ENCODE measurements at regions not wholly inside any gene's neighbourhood (a gene's known extent, or its start where the extent isn't known, plus 50 kb on each side); places are given as distances from the start of the nearest gene placed in this dataset.

DNA sequence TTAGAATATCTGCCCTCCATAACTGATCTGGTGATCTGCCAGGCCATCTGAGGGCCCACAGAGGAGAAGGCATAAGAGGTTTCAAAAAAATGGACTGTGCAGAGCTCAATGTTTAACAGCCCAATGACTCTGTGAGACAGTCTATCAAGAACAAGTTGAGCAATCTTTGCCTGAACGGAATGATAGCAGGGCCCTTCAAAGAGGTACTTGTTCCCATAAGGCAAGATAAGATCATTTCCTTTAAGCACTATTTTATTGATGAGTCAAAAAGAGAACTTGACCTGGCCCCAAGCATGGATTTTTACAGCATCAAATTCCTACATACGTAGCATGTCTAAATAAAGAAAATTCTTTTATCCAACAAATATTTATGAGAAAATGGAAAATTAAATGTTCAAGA is 182.8 kb downstream of the IDS start:
- no peak for FAIRE-seq
- Histone ChIP-seq H3K4me3 (ENCODE audit: low read depth, low read length) (no peak overlapping the region), H3K36me3 (ENCODE audit: control insufficient read depth, insufficient read depth, low read length) (no peaks in the 10 kb centered on the region), H3K27me3 (ENCODE audit: control insufficient read depth, insufficient read depth, low read length) (no peaks in the 10 kb centered on the region)
- DNase-seq (ENCODE audit: low read depth) = no peak
- TF ChIP-seq CTCF (IDR thresholded peaks at IDR 0.05; ENCODE audit: insufficient read depth, low read length, severe bottlenecking) = no peak

- H3K27me3 ChIP-seq (ENCODE audit: control insufficient read depth, insufficient read depth, low read length) = no peaks in the 10 kb centered on the region
- no peak for TF ChIP-seq CTCF (IDR thresholded peaks at IDR 0.05; ENCODE audit: insufficient read depth, low read length, severe bottlenecking)
- H3K36me3 ChIP-seq (ENCODE audit: control insufficient read depth, insufficient read depth, low read length) = no peaks in the 10 kb centered on the region
- peak; percentile 13 for FAIRE-seq
- no peak overlapping the region for H3K4me3 ChIP-seq (ENCODE audit: low read depth, low read length)
- DNase-seq (ENCODE audit: low read depth) = peak; percentile 0
Measured at GRCh38 chrX:149313871-149314371, 191.2 kb downstream of the IDS start.

- DNase-seq (ENCODE audit: low read depth) = peak; percentile 3
- no peaks in the 10 kb centered on the region for H3K27me3 ChIP-seq (ENCODE audit: control insufficient read depth, insufficient read depth, low read length)
Measured at GRCh38 chrX:149312988-149313387, 192.1 kb downstream of the IDS start.

GRCh38 chrX:149312097-149312496 is 193.0 kb downstream of the IDS start:
- Histone ChIP-seq H3K4me3 (ENCODE audit: low read depth, low read length) (no peak overlapping the region), H3K27me3 (ENCODE audit: control insufficient read depth, insufficient read depth, low read length) (no peaks in the 10 kb centered on the region), H3K36me3 (ENCODE audit: control insufficient read depth, insufficient read depth, low read length) (no peaks in the 10 kb centered on the region)
- no peak for TF ChIP-seq CTCF (IDR thresholded peaks at IDR 0.05; ENCODE audit: insufficient read depth, low read length, severe bottlenecking)
- no peak for FAIRE-seq
- no peak for DNase-seq (ENCODE audit: low read depth)

More at GRCh38 chrX:149312988-149313387, 192.1 kb downstream of the IDS start:
- FAIRE-seq = no peak
- H3K4me3 ChIP-seq (ENCODE audit: low read depth, low read length) = no peak overlapping the region
- TF ChIP-seq CTCF (IDR thresholded peaks at IDR 0.05; ENCODE audit: insufficient read depth, low read length, severe bottlenecking) = no peak
- no peaks in the 10 kb centered on the region for H3K36me3 ChIP-seq (ENCODE audit: control insufficient read depth, insufficient read depth, low read length)

- no peak overlapping the region for H3K4me3 ChIP-seq (ENCODE audit: low read depth, low read length)
- no peaks in the 10 kb centered on the region for H3K36me3 ChIP-seq (ENCODE audit: control insufficient read depth, insufficient read depth, low read length)
- TF ChIP-seq CTCF (IDR thresholded peaks at IDR 0.05; ENCODE audit: insufficient read depth, low read length, severe bottlenecking) = no peak
- no peaks in the 10 kb centered on the region for H3K27me3 ChIP-seq (ENCODE audit: control insufficient read depth, insufficient read depth, low read length)
- DNase-seq (ENCODE audit: low read depth) (no peak), FAIRE-seq (no peak)
Measured at GRCh38 chrX:149302705-149303104, 202.4 kb downstream of the IDS start.

DNA sequence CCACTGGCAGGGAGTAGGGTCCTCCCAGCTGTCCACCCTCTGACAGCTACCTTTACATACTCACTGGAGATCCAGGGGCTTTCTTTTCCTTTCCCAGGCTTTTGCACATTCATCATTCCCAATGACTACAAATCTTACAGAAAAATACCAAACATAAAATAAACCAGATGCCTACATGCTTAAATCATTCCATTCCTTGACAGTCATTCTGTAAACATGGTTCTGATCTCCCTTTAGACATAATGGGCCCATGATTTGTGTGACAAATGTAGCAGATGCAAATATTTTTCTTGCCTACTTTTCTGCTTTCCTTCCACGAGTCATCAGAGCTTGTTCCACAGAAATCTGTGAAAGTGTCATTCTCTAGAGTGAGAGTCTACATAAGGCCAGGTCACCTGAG is 207.0 kb downstream of the IDS start:
- no peak for TF ChIP-seq CTCF (IDR thresholded peaks at IDR 0.05; ENCODE audit: insufficient read depth, low read length, severe bottlenecking)
- no peak for FAIRE-seq

More for the DNA sequence above, 207.0 kb downstream of the IDS start:
- DNase-seq (ENCODE audit: low read depth) = no peak
- no peak overlapping the region for H3K4me3 ChIP-seq (ENCODE audit: low read depth, low read length)
- H3K27me3 ChIP-seq (ENCODE audit: control insufficient read depth, insufficient read depth, low read length) = no peaks in the 10 kb centered on the region
- no peaks in the 10 kb centered on the region for H3K36me3 ChIP-seq (ENCODE audit: control insufficient read depth, insufficient read depth, low read length)

All from bronchial epithelial cell (primary cell).